Liver (tissue), 8 donors: ENCODE measurements at regions not wholly inside any gene's neighbourhood (a gene's known extent, or its start where the extent isn't known, plus 50 kb on each side); places are given as distances from the start of the nearest gene placed in this dataset.
"Not testable (repeated sequence)": the region's sequence is repeated elsewhere in the genome, so short reads cannot be mapped to it uniquely, and the experiment has no call there.

Experiments used
- DNase-seq: peaks from one replicate; pipeline ENCODE4 v3.0.0-alpha.2; 2017; ENCODE audit warnings: low spot score
- H3K27ac ChIP-seq, 2 donors: one replicate each; pipeline ENCODE4 v1.7.0; 2013; ENCODE audit warnings: inconsistent platforms in 2 of 2, low read length in 2 of 2, control low read depth in 1 of 2, low read depth in 1 of 2, mild to moderate bottlenecking in 1 of 2
- H3K27me3 ChIP-seq, 4 donors: one replicate each; pipeline versions ENCODE4 v1.6.1 to v1.7.0; 2013; ENCODE audit warnings: low read length in 3 of 4, inconsistent platforms in 1 of 4, mild to moderate bottlenecking in 1 of 4, moderate library complexity in 1 of 4; ENCODE audit not compliant: control insufficient read depth in 4 of 4, insufficient read depth in 4 of 4
- H3K36me3 ChIP-seq, 4 donors: one replicate each; pipeline versions ENCODE4 v1.6.1 to v1.7.0; 2013; ENCODE audit warnings: low read length in 3 of 4, mild to moderate bottlenecking in 3 of 4, low read depth in 1 of 4, moderate library complexity in 1 of 4; ENCODE audit not compliant: control insufficient read depth in 4 of 4, insufficient read depth in 3 of 4
- H3K4me1 ChIP-seq, 4 donors: one replicate each; pipeline versions ENCODE4 v1.6.1 to v1.7.0; 2013; ENCODE audit warnings: low read length in 3 of 4, mild to moderate bottlenecking in 3 of 4, moderate library complexity in 1 of 4; ENCODE audit not compliant: control insufficient read depth in 4 of 4, insufficient read depth in 4 of 4
- H3K4me3 ChIP-seq, 3 donors: one replicate each; pipeline versions ENCODE4 v1.6.1 to v1.7.0; 2013; ENCODE audit warnings: low read length in 3 of 3, control low read depth in 1 of 3, low read depth in 1 of 3, mild to moderate bottlenecking in 1 of 3
- H3K9ac ChIP-seq, 2 donors: one replicate each; pipeline ENCODE4 v1.7.0; 2013; ENCODE audit warnings: low read length in 2 of 2, mild to moderate bottlenecking in 2 of 2, moderate library complexity in 2 of 2, control low read depth in 1 of 2, low read depth in 1 of 2
- H3K9me3 ChIP-seq, 4 donors: one replicate each; pipeline versions ENCODE4 v1.6.1 to v1.7.0; 2013; ENCODE audit warnings: low read length in 3 of 4; ENCODE audit not compliant: control insufficient read depth in 4 of 4
- ATF3 ChIP-seq: IDR thresholded peaks from 2 replicates; pipeline ENCODE4 v1.6.1; 2016; ENCODE audit warnings: antibody characterized with exemption
- CTCF ChIP-seq: fragments of 150-350 bp; IDR thresholded peaks from 2 replicates; pipeline ENCODE4 v1.5.1; 2017; ENCODE audit warnings: improper control_type of control experiment, low read depth, low read length; ENCODE audit not compliant: missing input control
- EGR1 ChIP-seq, 2 donors: IDR thresholded peaks; 2 replicates each; pipeline ENCODE4 v1.6.1; 2016 to 2018; ENCODE audit warnings: antibody characterized with exemption in 2 of 2, low read depth in 2 of 2
- FOXA1 ChIP-seq: IDR thresholded peaks from 2 replicates; pipeline ENCODE4 v1.6.1; 2016; ENCODE audit warnings: antibody characterized with exemption
- FOXA2 ChIP-seq: IDR thresholded peaks from 2 replicates; pipeline ENCODE4 v1.6.1; 2016; ENCODE audit warnings: antibody characterized with exemption
- GABPA ChIP-seq, 2 donors: IDR thresholded peaks in 1 of 2; conservative IDR thresholded peaks in 1 of 2; 2 replicates each; pipeline ENCODE4 v1.6.1; 2016; ENCODE audit warnings: antibody characterized with exemption in 2 of 2, mild to moderate bottlenecking in 1 of 2, moderate library complexity in 1 of 2
- HNF4A ChIP-seq, 2 donors: conservative IDR thresholded peaks; 2 replicates each; pipeline ENCODE4 v1.6.1; 2016; ENCODE audit warnings: antibody characterized with exemption in 2 of 2, mild to moderate bottlenecking in 2 of 2
- HNF4G ChIP-seq: IDR thresholded peaks from 2 replicates; pipeline ENCODE4 v1.6.1; 2016; ENCODE audit warnings: antibody characterized with exemption
- JUND ChIP-seq, 2 donors: IDR thresholded peaks; 2 replicates each; pipeline ENCODE4 v1.6.1; 2016; ENCODE audit warnings: antibody characterized with exemption in 2 of 2
- MAX ChIP-seq: IDR thresholded peaks from 2 replicates; pipeline ENCODE4 v1.6.1; 2016; ENCODE audit warnings: antibody characterized with exemption
- NR2F2 ChIP-seq: IDR thresholded peaks from 2 replicates; pipeline ENCODE4 v1.6.1; 2016; ENCODE audit warnings: antibody characterized with exemption
- RAD21 ChIP-seq, 2 donors: IDR thresholded peaks; 2 replicates each; pipeline ENCODE4 v1.6.1; 2016; ENCODE audit warnings: antibody characterized with exemption in 2 of 2, mild to moderate bottlenecking in 2 of 2
- REST ChIP-seq: IDR thresholded peaks from 2 replicates; pipeline ENCODE4 v1.6.1; 2016; ENCODE audit warnings: antibody characterized with exemption, mild to moderate bottlenecking
- RXRA ChIP-seq, 2 donors: IDR thresholded peaks; 2 replicates each; pipeline ENCODE4 v1.6.1; 2017 to 2018; ENCODE audit warnings: antibody characterized with exemption in 2 of 2, mild to moderate bottlenecking in 1 of 2
- SP1 ChIP-seq: IDR thresholded peaks from 2 replicates; pipeline ENCODE4 v1.6.1; 2018; ENCODE audit warnings: antibody characterized with exemption, mild to moderate bottlenecking
- YY1 ChIP-seq: IDR thresholded peaks from 2 replicates; pipeline ENCODE4 v1.6.1; 2016; ENCODE audit warnings: antibody characterized with exemption, mild to moderate bottlenecking
- ZBTB33 ChIP-seq: IDR thresholded peaks from 2 replicates; pipeline ENCODE4 v1.6.1; 2016; ENCODE audit warnings: antibody characterized with exemption
- WGBS: extraction: QIAGEN DNeasy Blood & Tissue Kit; methylation state at CpG from one replicate; pipeline ENCODE4 v1.1.7; 2013; 5-methylcytosine and 5-hydroxymethylcytosine counted together
- donor health status: healthy.
- donor health status: healthy.
- donor health status: healthy.
- donor health status: healthy.
- donor health status: healthy.

- Histone ChIP-seq H3K9ac (no peak overlapping the region), H3K36me3 (no peaks in the 10 kb centered on the region), H3K9me3 (peaks cover 0 to 2% (median under 1%) of the 10 kb centered on the region in 4 donors), H3K27me3 (no peaks in the 10 kb centered on the region), H3K4me1 (no peaks in the 10 kb centered on the region), H3K4me3 (no peak overlapping the region), H3K27ac (no peak overlapping the region)
- no peak for DNase-seq
- TF ChIP-seq RXRA (IDR thresholded peaks at IDR 0.05) (no peak), REST (no peak), FOXA1 (no peak), NR2F2 (no peak), YY1 (no peak), GABPA (IDR thresholded peaks at IDR 0.05 in 1 of 2, conservative IDR thresholded peaks at IDR 0.05 in 1 of 2) (no peak), HNF4A (conservative IDR thresholded peaks at IDR 0.05) (no peak), ZBTB33 (no peak), HNF4G (no peak), RAD21 (IDR thresholded peaks at IDR 0.05) (no peak), JUND (IDR thresholded peaks at IDR 0.05) (no peak), CTCF (no peak), SP1 (no peak), MAX (no peak), EGR1 (IDR thresholded peaks at IDR 0.05; ENCODE audit: low read depth in 2 of 2) (no peak), FOXA2 (no peak), ATF3 (no peak)
Observed at GRCh38 chr3:158026236-158026635, 80.0 kb downstream of the SHOX2 start.

- not testable (repeated sequence) for H3K9me3 ChIP-seq, H3K36me3 ChIP-seq, H3K4me3 ChIP-seq, DNase-seq, H3K27ac ChIP-seq, H3K9ac ChIP-seq, H3K27me3 ChIP-seq, H3K4me1 ChIP-seq
- 64% methylated on average over 11 of the region's 18 CpGs for WGBS
Observed at GRCh38 chr3:158019897-158020296, 86.3 kb downstream of the SHOX2 start.
